HG03442 (cell line): ENCODE measurements at regions not wholly inside any gene's neighbourhood (a gene's known extent, or its start where the extent isn't known, plus 50 kb on each side); places are given as distances from the start of the nearest gene placed in this dataset.

ENCODE experiments used
- ATAC-seq: cut with Tn5 transposase; IDR thresholded peaks from one replicate; pipeline ENCODE4 v1.9.1; 2021; ENCODE audit warnings: mild to moderate bottlenecking, moderate library complexity; ENCODE audit not compliant: unreplicated experiment

DNA sequence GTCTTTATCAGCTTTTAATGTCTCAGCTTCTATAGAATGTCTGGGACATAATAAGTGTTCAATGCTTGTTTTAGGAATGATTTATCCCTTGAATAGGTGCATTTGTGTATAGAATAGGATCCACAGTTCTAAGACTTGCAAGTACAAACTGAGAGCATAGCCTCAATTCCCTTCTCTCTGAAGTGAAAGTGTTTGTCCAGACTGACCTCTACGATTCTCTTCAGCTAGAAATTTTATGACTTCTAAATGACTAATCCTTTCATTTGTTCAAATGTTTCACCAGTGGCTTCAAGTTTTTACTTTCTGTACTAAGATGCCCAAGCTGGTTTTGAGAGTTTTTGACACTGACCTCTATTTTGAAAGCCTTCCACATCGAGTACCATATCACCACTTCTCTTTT lies 608.2 kb upstream of the ADGRL4 start:
- ATAC-seq = no peak

DNA sequence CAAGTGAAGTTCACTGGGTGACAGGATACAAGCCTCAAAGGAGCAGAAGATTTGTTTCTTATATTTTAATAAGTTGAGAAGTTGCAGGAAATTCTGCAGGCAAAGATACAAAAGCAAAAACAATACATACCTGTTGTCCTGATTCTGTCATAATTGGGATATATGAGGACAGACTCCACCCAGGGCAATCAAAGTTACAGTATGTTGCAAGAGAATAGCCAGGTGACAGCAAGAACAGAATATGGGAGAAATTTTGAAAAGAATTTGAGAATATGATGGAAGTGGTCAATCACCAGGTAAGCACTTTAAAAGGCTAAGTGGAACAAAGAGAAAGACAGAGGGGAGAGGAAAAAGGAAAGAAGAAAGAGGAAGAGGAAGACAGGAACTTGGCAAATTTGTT lies 607.6 kb upstream of the ADGRL4 start:
- no peak for ATAC-seq

DNA sequence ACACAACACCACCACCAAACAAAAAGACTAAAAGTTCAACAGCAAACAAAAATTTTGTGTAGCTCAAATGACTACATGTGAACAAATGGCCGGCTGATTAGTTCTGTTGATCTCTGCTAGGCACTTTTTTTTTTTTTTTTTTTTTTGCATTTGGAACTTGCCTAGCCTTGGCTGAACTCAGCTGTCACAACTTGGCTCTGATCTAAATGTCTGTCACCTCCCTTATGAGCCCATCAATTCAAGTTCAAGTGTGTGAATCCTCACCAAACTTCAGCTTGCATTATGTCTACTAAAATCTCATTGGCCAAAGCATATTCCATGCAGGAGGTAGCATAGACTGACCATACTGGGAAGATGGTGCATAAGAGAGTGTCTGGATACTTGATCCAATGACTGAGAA lies 606.5 kb upstream of the ADGRL4 start:
- no peak for ATAC-seq

DNA sequence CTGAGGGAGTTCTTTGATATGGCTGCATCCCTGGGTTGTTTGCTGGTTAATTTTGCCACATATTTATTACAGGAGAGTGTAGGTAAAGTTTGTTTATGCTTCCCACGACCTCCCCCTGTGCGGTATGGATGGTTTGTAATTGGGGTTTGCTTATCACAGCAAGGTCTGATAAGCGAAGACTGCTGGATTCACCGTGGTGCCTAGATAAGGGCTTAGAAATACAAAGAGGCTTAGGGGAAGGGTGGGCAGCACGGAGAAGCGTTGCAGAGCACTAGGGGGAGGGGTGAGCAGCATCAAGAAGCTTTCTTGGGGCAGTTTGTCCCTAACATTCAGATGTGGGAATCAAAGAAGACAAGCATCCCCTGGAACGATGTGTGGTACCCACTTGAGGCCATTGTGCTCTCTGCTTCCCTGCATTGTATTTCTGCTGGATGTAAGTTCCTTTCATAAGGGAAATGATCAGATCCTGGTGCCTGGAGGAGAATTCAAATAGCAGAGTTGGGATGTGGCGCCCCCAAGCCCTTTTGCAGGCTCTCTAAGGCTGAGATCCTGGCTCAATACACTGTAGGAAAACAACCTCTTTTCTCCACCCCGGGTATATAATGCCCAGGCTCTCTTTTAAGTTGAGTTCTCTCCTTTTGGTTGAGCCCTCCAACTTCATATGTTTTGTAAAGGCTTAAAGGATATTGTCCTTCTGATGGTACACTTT lies 598.1 kb upstream of the ADGRL4 start:
- ATAC-seq = no peak

DNA sequence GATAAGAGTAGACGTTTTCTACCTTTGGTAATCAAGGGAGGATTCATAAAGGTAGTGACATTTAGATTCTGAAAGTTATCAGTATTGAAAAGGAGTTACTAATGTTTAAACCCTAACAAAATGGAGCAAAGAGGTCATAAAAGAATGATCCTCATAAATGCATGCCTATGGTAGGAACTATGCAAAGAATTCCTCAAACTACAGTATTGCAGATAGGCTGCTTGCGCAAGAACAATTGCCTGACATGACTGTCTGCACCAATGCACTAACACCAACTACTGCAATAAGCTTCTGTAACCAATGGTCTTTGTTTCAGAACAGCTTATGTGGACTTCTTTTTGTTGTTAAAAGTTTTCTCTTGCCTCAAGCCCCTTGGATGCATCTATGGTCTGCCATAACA lies 597.3 kb upstream of the ADGRL4 start:
- ATAC-seq = no peak

DNA sequence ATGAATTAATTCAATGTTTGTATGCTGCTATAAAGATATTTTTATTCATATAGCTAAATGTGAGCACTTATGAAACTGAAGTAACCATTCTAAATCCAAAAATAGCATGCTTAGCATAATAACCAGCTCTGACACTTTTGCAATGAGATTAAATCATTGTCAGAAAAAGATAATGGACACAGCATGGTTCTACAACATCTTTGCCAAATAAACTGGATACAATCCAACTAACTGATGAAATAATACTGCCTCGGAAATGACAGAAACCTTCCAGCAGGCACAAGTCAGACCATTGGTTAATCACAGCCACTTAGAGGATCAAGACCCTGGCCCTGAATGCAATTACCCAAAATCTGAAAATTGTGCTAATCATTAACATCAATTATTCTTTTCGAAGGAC lies 592.7 kb upstream of the ADGRL4 start:
- ATAC-seq = no peak

DNA sequence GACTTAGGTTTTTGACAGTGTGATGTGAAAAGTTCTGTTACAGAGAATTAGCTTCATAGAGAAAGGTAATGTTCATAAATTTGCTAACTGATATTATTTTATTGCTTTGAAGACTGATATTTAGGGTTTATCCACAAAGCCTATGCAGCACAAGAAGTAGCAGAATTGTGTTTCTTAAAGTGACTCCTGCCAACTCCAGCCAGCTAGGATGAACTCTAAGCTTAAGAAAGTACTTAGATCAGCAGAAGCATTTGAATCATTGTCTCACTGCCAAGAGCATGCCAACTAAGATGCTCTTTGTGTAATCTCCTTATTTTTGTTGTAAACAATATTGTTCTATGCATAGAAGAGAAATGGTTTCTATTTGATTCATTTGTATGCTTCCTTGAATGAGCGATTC lies 589.4 kb upstream of the ADGRL4 start:
- no peak for ATAC-seq

DNA sequence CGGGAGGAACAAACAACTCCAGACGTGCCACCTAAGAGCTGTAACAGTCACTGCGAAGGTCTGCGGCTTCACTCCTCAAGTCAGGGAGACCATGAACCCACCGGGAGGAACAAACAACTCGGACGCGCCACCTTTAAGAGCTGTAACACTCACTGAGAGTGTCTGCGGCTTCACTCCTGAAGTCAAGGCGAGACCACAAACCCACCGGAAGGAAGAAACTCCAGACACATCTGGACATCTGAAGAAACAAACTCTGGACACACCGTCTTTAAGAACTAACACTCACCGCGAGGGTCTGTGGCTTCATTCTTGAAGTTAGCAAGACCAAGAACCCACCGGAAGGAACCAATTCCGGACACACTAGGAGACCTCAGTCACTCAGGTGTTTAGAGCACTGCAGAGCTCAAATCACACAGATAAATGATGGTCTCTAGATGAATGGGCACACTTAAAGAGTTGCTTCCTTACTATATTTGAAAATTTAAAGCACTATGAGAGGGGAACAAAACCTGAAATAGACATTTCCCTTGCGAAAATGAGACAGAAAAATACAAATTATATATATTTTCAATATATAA lies 587.7 kb upstream of the ADGRL4 start:
- no peak for ATAC-seq

DNA sequence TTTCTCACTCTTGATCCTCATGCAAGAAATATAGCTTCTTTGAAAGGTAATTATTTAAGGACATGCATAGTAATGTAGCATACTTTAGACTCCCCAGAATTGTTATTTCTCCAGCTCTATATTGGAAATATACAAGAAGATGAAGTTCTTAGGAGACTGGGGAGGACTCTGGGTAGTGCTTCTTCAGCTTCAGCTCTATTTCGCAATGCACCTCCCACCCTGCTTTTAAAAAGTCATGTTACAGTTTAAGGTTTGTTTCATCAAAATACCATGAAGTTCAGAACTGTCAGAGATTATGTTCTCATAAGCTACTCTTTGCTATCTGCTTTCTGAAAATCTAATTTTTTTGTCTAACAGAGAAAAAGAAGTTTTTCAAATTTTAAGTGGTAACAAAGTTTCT lies 586.2 kb upstream of the ADGRL4 start:
- ATAC-seq = no peak

DNA sequence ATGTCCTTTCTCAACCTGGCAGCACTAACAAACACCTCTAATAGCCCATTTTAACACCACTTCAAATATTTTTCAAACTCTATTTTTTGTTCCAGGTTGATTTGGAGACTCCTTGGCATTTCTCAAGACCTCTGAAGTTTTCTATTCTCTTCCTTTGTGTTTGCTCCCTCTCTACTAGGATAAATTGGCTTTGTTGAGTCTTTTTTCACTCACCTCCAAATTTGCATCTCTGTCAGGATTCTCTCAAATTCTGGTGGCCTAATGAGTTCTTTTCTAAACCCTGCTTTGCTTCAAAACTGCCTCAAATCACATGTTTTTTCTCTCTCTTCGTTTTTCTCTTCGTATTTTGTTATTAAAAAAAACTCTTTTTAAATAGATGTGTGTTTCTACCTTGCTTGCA lies 582.2 kb upstream of the ADGRL4 start:
- no peak for ATAC-seq

DNA sequence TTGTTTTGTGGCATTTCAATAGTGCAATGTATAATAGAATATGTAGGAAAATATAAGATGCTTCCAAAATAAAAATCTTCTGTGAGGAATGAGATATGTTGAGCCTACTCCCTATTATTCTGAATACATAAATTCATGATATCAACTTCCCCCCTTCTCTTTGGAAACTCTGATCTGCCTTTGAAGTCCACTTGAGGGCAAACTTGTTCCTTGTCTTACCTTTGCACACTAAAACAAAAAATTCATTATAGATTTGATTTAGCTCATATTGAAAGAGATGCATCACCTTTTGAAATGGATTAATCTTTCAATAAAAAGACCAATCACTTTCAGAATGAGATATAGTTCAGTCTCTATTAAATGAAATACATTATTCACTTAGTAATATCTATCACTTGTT lies 580.7 kb upstream of the ADGRL4 start:
- ATAC-seq = no peak

DNA sequence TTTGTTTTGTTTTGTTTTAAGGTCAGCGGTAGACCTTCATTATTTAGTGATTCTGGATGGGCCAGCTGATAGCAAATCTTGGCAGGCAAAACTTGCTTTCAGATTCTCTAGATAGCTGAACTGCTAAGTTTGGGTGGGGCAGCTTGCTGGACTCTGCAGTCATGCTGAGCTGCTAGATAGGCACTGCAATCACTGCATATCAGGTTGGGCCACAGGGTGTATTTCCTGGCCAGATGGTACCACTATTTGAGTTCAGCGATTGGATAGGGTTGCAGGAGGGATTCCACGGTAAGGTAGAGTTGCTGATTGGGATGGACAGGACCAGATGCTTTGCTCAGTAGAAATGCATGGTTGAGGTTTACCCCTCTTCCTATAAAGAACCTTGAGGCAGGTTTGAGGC lies 579.3 kb upstream of the ADGRL4 start:
- no peak for ATAC-seq

DNA sequence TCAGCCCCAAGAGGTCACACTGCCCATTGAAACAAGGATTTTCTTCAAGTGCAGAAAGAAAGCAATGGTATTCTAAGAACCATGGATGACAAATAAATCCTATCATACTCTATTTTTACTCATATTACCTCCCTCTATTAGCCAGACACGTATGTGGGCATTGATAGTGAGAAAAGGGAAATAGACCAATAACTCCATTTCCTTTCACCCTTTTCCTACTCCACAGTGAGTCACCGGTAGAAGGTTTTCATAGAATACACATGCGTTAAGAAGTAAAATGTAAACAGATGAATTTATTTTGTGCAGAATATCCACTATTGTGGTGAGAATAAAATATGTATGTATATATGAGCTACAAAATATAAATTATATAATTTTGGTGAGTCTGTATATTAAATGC lies 568.9 kb upstream of the ADGRL4 start:
- no peak for ATAC-seq

DNA sequence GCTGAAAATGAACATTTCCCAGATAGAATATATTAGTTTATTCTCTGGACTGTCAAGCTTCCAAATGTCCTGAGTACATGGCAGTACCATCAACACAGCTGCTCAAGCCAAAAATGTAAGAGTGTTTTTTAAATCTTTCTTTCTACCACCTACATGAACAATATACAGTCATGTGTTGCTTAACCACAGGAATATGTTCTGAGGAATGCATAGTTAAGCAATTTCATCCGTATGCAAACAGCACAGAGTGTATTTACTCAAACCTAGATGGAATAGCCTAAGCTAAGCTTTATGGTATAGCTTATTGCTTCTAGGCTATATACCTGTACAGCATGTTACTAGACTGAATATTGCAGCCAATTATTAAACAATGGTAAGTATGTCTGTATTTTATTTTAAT lies 561.9 kb upstream of the ADGRL4 start:
- ATAC-seq = no peak

DNA sequence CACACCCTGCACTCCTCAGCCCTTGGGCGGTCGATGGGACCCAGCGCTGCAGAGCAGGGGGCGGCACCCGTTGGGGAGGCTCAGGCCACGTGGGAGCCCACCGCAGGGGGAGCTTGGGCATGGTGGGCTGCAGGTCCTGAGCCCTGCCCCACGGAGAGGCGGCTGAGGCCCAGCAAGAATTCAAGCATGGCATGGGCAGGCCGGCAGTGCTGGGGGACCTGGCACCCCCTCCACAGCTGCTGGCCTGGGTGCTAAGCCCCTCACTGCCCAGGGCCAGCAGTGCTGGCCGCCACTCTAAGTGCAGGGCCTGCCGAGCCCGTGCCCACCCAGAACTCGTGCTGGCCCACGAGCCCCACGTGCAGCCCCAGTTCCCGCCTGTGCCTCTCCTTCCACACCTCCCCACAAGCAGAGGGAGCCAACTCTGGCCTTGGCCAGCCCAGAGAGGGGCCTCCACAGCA lies 555.0 kb upstream of the ADGRL4 start:
- ATAC-seq = no peak

DNA sequence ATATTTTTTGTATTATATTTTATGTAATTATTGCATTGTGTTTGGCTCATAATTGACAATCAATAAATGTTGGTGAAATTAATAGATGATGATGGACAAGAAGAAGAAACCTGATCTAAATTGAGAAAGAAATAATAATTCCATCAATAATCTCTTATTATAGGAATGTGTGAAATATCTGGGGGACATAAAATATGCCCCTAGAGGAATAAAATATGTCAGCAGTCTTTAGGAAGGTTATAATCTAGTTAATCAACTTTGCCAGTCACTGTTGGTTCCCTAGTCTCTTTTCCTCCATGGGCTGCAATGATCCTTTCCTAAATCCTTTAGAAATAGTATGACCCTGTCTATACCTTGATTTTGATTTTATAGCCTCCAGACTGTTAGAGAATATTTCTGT lies 549.7 kb upstream of the ADGRL4 start:
- no peak for ATAC-seq

DNA sequence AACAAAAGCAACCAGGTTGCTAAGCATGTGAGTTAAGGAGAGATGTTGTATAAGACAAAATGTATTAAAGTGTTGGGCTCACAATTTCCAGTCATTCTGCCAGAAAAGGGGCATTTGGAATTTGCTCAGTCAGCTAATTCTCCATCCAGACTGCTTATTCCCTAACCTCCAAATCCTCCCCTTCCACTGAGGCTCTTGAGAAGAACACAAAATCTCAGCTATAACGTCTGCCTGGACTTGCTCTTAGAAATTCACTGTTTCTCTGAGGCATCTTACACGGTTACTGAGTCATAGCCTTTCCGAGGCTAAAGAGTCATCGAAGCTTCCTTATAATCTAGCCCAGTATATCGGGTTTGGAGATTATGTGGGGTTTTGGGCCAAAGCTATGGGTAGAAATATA lies 548.2 kb upstream of the ADGRL4 start:
- no peak for ATAC-seq

DNA sequence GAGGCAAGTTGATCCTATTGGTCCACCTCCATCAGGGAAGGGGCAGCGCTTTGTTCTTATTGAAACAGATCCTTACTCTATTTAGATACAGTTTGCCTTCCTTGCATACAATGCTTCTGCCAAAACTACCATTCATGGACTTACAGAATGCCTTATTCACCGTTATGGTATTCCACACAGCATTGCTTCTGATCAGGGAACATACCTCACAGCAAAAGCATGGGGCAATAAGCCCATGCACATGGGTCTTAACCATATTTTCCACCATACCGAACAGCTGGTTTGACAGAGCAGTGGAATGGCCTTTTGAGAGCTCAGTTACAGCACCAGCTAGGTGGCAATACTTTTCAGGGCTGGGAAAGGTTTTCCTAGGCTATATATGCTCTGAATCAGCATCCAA lies 544.8 kb upstream of the ADGRL4 start:
- no peak for ATAC-seq

DNA sequence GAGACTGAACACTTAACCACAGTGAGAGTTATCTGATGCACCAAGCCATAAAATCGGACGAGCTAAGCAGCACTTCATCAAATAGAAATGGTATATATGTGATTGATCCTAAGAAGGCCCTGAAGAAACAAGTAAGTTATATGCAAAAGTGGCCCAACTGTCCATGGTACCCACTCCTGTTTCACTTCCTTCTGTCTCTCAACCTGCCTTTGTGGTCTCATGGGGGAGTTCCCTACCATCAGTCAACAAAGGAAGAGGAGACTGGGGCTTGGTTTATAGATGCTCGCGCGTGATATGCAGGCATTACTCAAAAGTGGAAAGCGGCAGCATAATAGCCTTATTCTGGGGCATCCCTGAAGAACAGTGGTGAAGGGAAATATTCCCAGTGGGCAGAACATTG lies 543.9 kb upstream of the ADGRL4 start:
- ATAC-seq = no peak

DNA sequence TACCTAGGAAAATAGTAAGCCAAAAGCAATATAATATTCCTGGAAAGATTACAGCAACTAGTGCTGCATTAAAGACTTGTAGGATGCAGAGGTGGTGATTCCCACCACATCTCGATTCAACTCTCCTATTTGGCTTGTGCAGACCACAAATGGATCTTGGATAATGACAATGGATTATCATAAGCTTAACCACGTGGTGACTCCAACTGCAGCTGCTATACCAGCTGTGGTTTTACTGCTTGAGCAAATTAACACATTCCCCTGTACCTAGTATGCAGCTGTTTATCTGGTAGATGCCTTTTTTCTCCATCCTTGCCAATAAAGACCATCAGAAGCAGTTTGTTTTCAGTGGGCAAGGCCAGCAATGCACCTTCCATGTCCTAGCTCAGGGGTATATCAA lies 542.7 kb upstream of the ADGRL4 start:
- ATAC-seq = no peak

DNA sequence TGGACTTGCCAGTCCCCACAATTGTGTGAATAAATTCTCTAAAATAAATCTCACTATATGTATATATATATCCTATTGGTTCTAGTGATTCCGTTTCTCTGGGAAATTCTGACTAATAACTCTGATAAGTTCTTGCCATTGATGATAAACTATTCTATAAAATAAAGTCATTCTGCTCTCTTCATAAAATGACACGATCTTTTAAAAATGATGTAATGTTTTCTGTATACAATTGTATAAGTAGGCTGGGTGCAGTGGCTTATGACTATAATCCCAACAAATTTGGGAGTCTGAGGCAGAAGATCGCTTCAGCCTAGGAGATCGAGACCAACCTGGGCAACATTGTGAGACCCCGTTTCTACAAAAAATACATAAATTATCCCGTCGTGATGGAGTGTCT lies 541.0 kb upstream of the ADGRL4 start:
- ATAC-seq = no peak

DNA sequence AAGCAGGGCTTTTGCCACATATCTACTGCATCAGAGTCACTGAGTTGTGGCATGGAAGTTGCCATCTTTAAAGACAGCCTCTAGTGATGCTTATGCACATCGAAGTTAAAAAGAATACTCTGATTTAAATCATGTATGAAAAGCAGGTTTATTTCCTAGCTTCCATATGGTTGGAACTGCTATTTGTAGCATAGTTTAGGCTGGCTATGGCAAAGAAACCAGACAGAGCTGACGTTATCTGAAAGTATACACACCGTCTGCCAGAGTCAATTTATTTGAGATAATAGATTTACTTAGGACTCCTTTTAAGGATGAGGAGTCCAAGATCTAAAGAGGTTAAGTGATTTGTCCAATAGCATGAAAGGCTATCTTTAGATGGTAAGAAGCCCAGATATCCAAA lies 536.9 kb upstream of the ADGRL4 start:
- no peak for ATAC-seq

DNA sequence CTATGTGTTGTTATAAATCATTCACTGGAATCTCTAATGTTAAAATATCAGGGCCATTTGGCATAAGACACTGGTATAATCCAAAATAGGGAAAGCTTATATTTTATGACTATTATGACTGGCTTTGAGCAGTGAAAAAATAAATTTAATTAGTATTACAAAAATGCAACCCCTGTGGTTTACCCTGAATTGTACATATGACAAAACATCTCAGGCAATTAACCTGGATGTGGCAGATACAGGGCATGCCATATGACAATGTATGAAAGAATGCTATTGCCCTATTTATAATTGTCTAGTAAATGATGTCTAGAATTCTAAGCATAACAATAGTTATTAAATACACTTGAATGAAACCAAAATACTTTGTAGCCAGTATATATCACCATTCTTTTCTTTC lies 532.5 kb upstream of the ADGRL4 start:
- no peak for ATAC-seq
